Gastrocnemius medialis (tissue), 4 donors: ENCODE measurements at regions not wholly inside any gene's neighbourhood (a gene's known extent, or its start where the extent isn't known, plus 50 kb on each side); places are given as distances from the start of the nearest gene placed in this dataset.

Experiments
- CTCF ChIP-seq, 5 experiments: fragments of 450-650 bp in 3 of 5; fragments of 200-600 bp in 2 of 5; sonication (generic) in 2 of 5; IDR thresholded peaks in 4 of 5; conservative IDR thresholded peaks in 1 of 5; 1 replicate in 4 of 5; 2 replicates in 1 of 5; pipeline ENCODE4 v1.5.1; 2016 to 2019; ENCODE audit warnings: antibody characterized with exemption in 5 of 5, mild to moderate bottlenecking in 3 of 5, moderate library complexity in 3 of 5
- POLR2A ChIP-seq, 2 donors: fragments of 450-650 bp; IDR thresholded peaks; one replicate each; pipeline ENCODE4 v1.6.1; 2017; ENCODE audit warnings: antibody characterized with exemption in 2 of 2, mild to moderate bottlenecking in 2 of 2, moderate library complexity in 2 of 2

- no peak for TF ChIP-seq POLR2A (IDR thresholded peaks at IDR 0.05)
- TF ChIP-seq CTCF (IDR thresholded peaks at IDR 0.05 in 4 of 5, conservative IDR thresholded peaks at IDR 0.05 in 1 of 5) = no peak
Observed at GRCh38 chr14:25521616-25522015, 471.7 kb upstream of the STXBP6 start.
